MV-4-11 (cell line): ENCODE measurements at regions not wholly inside any gene's neighbourhood (a gene's known extent, or its start where the extent isn't known, plus 50 kb on each side); places are given as distances from the start of the nearest gene placed in this dataset.
A peak's percentile ranks its signal among the peaks of the same experiment; 100 is the strongest.

Experiments
- DNase-seq: peaks from one replicate; lab custom pipeline; 2025; lab: John Stamatoyannopoulos, UW

GRCh38 chr2:215685238-215685990, 249.5 kb upstream of the FN1 start:
- no peak for DNase-seq

GRCh38 chr2:215684448-215685237, 248.8 kb upstream of the FN1 start:
- no peak for DNase-seq

GRCh38 chr2:215683295-215683694, 247.4 kb upstream of the FN1 start:
- DNase-seq, result no peak

- peak; percentile 46 for DNase-seq
Observed at GRCh38 chr2:215681799-215682596, 246.1 kb upstream of the FN1 start.

DNA sequence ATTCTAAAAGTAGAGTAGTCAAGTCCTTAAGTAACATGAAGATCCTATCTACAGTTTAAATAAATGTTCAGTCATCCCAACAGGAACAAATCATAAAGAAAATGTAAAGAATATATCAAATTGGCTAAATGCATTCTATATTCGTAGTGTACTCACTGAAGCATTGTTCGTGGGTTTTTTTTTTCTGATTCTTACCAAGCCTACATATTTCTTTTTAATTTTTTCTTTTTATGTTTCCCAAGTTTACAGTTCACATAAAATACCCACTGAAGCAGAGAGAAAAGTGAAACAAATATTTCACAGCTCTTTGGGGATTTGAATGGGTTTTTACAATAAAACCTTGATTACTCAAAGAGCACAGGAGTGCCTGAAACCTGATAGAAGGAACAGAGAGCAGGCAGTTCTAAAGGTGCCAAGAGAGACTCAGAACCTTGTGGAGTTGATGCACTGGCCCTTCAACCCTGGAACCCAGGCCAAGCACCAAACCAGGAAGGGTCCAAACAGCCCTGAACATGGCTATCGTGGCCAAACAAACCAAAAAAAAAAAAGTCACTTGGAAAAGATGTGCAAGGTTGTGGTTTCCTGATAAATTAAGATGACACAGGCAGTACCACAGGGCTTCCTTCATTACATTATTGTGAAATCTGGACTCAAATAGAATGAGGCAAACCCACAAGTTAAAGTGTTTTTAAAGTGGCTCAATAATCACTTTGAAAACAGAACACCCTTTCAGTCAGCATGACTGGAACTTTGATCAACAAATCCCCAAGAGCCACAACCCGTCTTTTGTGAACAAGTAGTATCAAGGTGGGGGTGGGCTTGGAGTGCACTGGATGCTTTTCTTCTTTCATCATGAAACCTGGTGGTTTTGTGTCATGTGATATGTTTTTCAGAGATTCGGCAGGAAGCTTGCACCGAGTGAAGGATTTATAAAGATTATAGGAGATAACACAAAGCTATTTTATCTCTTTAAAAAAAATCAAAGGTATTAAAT, 245.0 kb upstream of the FN1 start:
- DNase-seq, result peak; percentile 94

DNA sequence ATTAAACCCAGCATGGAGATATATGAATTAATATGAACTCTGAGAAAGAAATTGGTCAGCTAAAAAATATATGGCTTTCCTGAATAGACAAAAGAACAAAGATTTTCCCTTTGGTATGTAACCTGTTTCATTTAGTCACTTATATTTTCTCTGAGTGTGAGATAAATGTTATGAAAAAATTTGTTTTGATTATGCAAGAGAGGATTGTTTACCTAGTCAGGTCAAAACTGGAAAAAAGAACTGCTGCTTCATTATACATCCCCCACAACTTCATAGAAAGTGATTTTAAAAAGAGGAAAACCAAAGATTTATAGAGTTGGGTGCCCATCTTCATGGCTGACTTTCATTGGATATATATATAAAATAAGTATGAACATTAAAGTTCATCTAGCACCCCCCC, 242.2 kb upstream of the FN1 start:
- no peak for DNase-seq

- peak; percentile 7 for DNase-seq
Observed at GRCh38 chr2:215677481-215677880, 241.6 kb upstream of the FN1 start.

- DNase-seq, result no peak
Observed at GRCh38 chr2:215672406-215672805, 236.5 kb upstream of the FN1 start.

DNA sequence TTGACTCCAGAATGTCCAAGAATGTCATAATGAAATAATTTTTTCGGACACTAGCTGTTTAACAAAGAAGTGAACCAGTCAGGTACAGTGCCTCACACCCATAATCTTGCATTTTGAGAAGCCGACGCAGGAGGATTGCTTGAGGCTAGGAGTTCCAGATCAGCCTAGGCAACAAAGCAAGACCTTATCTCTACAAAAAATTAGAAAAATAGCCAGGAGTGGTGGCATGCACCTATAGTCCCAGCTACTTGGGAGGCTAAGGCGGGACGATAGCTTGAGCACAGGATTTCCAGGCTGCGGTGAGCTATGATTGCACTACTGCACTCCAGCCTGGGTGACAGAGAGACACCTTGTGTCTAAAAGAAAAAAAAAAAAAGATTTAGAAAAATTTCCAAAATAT, 235.8 kb upstream of the FN1 start:
- DNase-seq, result no peak

DNA sequence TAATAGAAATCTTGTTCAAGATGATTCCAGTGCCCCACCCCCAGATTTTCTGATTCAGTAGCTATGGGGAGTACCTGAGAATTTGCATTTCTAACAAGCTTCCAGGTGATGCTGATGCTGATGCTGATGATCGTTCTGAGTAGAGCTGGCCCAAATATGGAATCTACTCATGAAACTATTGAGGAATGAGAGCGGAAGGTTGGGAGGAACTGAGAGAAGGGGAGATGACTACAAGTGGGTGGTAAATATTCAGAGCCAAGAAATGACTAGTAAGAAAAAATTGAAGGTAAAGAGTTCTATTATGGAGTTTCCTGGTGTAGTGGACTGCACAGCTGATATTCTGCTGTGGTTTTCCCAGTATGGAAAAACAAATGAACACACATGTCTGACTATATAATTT, 235.4 kb upstream of the FN1 start:
- DNase-seq, result no peak

DNA sequence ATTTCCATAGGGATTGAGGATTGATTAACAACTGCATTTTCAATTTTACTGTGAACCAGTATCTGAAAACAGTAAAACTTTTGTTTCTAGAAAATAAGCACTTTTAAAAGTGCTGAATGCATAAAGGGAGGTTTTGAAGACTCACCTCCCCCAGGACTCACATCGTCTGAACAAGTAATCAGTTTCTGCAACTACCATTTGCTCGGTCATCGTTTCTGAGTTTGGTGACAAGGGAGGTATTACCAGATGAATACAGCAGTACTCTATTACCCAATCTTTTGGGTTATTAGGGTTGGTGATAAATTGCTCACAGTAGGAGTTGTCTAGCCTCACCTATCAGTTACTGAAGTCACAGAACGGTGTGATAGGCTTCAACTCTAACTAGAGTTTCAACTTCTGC, 234.5 kb upstream of the FN1 start:
- no peak for DNase-seq

DNA sequence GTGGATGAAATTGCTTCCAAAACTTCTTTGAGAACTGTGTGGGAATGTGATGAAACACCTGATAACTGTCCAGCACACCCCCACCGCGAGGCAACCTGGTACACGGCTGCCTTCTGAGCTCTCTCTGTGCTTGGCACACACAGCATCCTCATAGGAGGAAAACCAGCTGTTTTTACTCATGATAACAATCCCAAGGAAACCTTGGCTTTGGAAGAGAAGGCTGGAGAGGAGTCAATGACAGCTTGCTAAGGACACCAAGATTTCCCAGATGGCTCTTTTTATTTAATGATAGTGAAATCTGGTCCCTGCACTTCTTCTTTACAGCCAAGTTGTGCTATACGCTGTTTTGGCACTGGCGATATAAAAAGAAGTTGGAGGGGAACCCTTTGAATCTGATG, 232.5 kb upstream of the FN1 start:
- DNase-seq, result no peak

DNA sequence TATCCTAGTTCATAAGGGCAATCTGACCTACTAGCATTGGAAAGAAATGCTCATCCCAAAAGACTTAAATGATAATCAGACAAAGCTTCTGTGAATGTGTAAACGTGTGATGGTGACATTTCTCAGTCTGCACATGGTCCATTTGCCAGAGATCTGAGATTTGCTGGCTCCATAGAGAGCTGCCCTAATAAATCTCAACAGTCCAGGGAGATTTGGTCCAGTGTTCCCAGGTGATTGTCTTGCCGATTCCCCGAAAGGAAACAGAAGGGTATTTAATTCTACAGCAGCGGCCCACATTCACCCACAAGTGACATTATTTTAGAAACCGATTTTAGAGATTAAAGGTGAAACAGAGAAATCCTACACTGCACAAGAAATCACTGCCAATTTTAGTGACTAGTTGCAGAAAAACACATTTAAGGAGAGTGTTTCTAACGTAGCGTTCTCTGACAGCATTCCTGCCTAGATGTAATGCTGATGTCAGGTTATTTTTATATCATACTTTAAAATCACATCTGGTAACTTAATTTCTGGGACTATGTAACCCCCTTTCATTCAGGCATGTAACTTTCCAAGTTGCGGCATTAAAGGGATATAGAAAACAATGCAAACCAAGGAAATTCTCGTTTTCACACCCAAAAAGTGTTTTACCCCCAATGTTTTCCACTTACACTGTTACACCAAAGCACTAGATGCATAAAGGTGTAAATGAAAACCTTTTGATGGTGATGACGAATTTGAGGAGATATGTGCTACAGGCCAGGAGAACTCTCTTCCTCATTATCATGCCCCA, 231.9 kb upstream of the FN1 start:
- no peak for DNase-seq

DNA sequence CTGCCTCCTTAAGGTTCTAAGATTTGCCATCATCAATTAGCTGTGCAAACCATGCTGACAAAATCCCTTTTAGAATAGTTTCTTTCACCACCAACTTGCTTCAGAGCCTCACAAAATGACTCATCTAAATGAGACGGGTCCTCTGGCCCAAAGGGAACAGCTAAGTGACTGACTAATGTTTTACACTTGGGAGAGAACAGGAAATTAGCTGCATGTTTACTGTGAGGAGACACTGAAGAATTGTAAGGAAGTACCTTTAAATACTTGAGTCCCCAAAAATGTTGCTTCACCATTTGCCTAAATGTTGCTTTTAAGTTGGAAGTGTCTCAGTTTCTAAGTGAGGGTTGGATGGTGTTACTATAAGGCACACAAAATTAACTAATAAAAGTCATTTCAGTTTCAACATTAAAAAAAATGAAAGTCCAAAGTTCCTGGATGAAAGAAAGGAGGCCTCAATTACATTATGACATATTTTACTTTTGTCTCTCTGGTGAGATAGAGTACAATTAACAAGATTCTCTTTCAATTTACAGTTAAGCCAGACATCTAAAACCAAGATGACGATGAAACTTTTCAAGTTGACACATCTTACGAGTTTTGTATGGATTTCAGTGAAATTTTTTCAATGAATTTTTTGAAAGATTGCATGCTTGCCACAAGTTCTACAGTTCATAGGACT, 229.1 kb upstream of the FN1 start:
- DNase-seq, result peak; percentile 95

DNA sequence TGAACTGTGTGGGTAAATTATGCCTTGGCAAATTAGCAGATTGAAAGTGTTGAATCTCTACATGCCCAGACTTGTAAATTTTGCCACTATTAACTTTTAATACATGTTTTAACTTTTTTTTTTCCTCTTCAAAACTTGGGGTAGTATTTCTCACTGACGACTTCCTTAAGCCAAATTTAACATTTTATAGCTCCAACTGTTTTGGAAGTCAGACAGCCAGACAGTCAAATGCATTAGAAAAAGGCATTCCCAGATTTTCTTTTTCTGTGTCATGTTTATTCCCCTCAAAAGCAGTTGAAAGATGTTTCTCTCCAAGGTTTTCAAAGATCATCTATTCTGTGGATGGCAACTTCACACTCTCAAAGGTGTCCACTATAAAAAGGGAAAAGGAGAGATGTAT, 226.8 kb upstream of the FN1 start:
- no peak for DNase-seq

DNA sequence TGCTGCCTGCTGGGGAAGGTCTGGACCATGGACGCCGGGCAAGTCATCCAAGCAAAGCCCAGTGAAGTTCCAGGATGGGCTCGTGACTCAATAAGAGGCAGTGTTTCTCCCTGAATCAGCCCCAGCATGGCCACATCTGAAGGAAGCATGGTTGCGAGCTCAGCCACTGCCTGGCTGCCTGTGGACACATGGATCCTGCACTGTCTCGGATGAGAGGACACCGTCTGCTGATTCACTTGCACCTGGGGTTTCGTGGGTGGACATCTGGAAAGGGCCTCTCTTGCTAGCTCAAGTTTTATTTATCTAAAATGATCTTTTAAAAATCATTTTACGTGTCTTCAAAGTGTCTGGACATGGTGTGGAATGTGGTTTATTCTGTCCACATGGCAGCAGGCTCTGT, 224.8 kb upstream of the FN1 start:
- no peak for DNase-seq

GRCh38 chr2:215659650-215660049, 223.8 kb upstream of the FN1 start:
- no peak for DNase-seq

DNA sequence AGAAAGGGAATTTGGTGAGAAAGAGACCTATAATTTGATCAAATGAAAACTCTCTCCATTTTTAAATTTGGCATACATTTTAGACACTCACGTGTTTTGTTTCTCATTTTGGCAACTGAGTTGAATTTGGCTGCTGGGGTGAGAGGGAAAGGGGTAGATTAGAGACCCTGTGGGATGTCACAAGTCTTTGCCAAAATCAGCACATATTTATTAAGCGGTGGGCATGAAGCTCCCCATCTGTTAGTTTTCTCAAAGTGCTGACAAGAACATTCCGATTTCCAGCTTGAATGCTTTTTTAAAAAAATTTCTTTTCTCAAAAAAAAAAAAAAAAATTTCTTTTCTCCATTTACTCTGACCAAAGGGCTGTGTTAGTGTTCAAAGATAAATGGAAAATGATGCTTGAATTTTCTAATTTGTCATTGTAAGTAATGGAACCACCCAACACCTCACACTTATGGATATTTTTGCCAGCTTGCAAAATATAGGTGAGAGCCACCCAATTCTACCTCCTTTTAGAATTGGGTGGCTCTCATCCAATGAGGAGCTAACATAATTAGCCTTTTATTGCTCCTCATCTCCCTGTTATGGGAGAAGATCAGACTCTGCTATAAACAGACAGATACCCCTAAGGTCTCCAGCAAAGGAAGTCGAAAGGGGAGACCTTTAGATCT, 222.9 kb upstream of the FN1 start:
- no peak for DNase-seq

GRCh38 chr2:215657844-215658243, 222.0 kb upstream of the FN1 start:
- no peak for DNase-seq
